Suprapubic skin (tissue), 4 donors: ENCODE measurements at regions not wholly inside any gene's neighbourhood (a gene's known extent, or its start where the extent isn't known, plus 50 kb on each side); places are given as distances from the start of the nearest gene placed in this dataset.

Experiments used
- DNase-seq, 2 donors: peaks; one replicate each; pipeline ENCODE4 v3.0.0-alpha.2; 2019; ENCODE audit warnings: low spot score in 2 of 2
- H3K27ac ChIP-seq: fragments of 200-600 bp; sonication (generic); one replicate; pipeline ENCODE4 v1.5.1; 2019
- H3K27me3 ChIP-seq: fragments of 200-600 bp; sonication (generic); one replicate; pipeline ENCODE4 v1.5.1; 2019
- H3K36me3 ChIP-seq: fragments of 200-600 bp; sonication (generic); one replicate; pipeline ENCODE4 v1.5.1; 2019
- H3K4me1 ChIP-seq: fragments of 200-600 bp; sonication (generic); one replicate; pipeline ENCODE4 v1.5.1; 2019
- H3K4me3 ChIP-seq: fragments of 200-600 bp; sonication (generic); one replicate; pipeline ENCODE4 v1.5.1; 2019; ENCODE audit warnings: mild to moderate bottlenecking
- H3K9me3 ChIP-seq: fragments of 200-600 bp; sonication (generic); one replicate; pipeline ENCODE4 v1.5.1; 2019
- CTCF ChIP-seq, 2 donors: fragments of 200-600 bp in 1 of 2; fragments of 450-650 bp in 1 of 2; sonication (generic) in 1 of 2; IDR thresholded peaks; one replicate each; pipeline ENCODE4 v1.5.1; 2016 to 2019; ENCODE audit warnings: antibody characterized with exemption in 2 of 2, mild to moderate bottlenecking in 1 of 2, moderate library complexity in 1 of 2
- EP300 ChIP-seq: sonication (generic); formaldehyde crosslinking; IDR thresholded peaks from one replicate; pipeline ENCODE4 v1.6.1; 2017; ENCODE audit warnings: antibody characterized with exemption
- POLR2A ChIP-seq, 2 donors: fragments of 450-650 bp; IDR thresholded peaks; one replicate each; pipeline ENCODE4 v1.6.1; 2017; ENCODE audit warnings: antibody characterized with exemption in 2 of 2, mild to moderate bottlenecking in 2 of 2, moderate library complexity in 2 of 2
- POLR2AphosphoS5 ChIP-seq, 3 donors: sonication (generic); formaldehyde crosslinking; IDR thresholded peaks; one replicate each; pipeline ENCODE4 v1.6.1; 2017; ENCODE audit warnings: antibody characterized with exemption in 3 of 3
- WGBS: methylation state at CpG from one replicate; pipeline ENCODE4 v1.1.5; 2018; 5-methylcytosine and 5-hydroxymethylcytosine counted together

GRCh38 chr14:73784988-73785313 lies 66.7 kb upstream of the PTGR2 start:
- H3K27ac ChIP-seq: peak overlapping the region; percentile 99
- no peaks in the 10 kb centered on the region for H3K27me3 ChIP-seq
- 39% methylated on average over 4 of the region's 4 CpGs for WGBS
- peaks cover 63% of the 10 kb centered on the region for H3K4me1 ChIP-seq
- TF ChIP-seq CTCF (IDR thresholded peaks at IDR 0.05) (no peak), POLR2AphosphoS5 (IDR thresholded peaks at IDR 0.05) (no peak), POLR2A (IDR thresholded peaks at IDR 0.05) (no peak), EP300 (no peak)
- H3K9me3 ChIP-seq: no peaks in the 10 kb centered on the region
- H3K4me3 ChIP-seq: peak overlapping the region; percentile 88
- H3K36me3 ChIP-seq: no peaks in the 10 kb centered on the region
- DNase-seq: no peak

GRCh38 chr14:73784181-73784987 lies 67.2 kb upstream of the PTGR2 start:
- peaks cover 58% of the 10 kb centered on the region for H3K4me1 ChIP-seq
- no peaks in the 10 kb centered on the region for H3K36me3 ChIP-seq
- WGBS: 37% methylated on average over 7 of the region's 8 CpGs
- no peak for TF ChIP-seq EP300
- peak in 1 of 3 donors; percentile 71 for TF ChIP-seq POLR2AphosphoS5 (IDR thresholded peaks at IDR 0.05)
- no peak for TF ChIP-seq POLR2A (IDR thresholded peaks at IDR 0.05)
- TF ChIP-seq CTCF (IDR thresholded peaks at IDR 0.05): no peak
- peak overlapping the region; percentile 88 for H3K4me3 ChIP-seq
- no peaks in the 10 kb centered on the region for H3K9me3 ChIP-seq
- peak overlapping the region; percentile 99 for H3K27ac ChIP-seq
- peak in 1 of 2 donors; percentile 65 for DNase-seq
- H3K27me3 ChIP-seq: no peaks in the 10 kb centered on the region

GRCh38 chr14:73783107-73783727 lies 68.4 kb upstream of the PTGR2 start:
- Histone ChIP-seq H3K4me3 (no peak overlapping the region), H3K4me1 (peaks cover 51% of the 10 kb centered on the region)
- WGBS: 73% methylated on average over 10 of the region's 10 CpGs

GRCh38 chr14:73782623-73783022 lies 68.4 kb upstream of the PNMA1 start:
- Histone ChIP-seq H3K36me3 (no peaks in the 10 kb centered on the region), H3K4me1 (peaks cover 48% of the 10 kb centered on the region), H3K4me3 (no peak overlapping the region), H3K9me3 (no peaks in the 10 kb centered on the region), H3K27ac (peak overlapping the region; percentile 99), H3K27me3 (no peaks in the 10 kb centered on the region)
- 69% methylated on average over 2 of the region's 2 CpGs for WGBS
- peak in 1 of 2 donors; percentile 35 for DNase-seq
- TF ChIP-seq EP300 (no peak), CTCF (IDR thresholded peaks at IDR 0.05) (no peak), POLR2AphosphoS5 (IDR thresholded peaks at IDR 0.05) (no peak), POLR2A (IDR thresholded peaks at IDR 0.05) (no peak)

More at GRCh38 chr14:73783107-73783727, 68.4 kb upstream of the PTGR2 start:
- no peaks in the 10 kb centered on the region for H3K36me3 ChIP-seq
- no peak for TF ChIP-seq CTCF (IDR thresholded peaks at IDR 0.05)
- peak overlapping the region; percentile 99 for H3K27ac ChIP-seq
- peak in 1 of 2 donors; percentile 58 for DNase-seq
- H3K9me3 ChIP-seq: no peaks in the 10 kb centered on the region
- H3K27me3 ChIP-seq: no peaks in the 10 kb centered on the region

GRCh38 chr14:73780896-73781295 lies 66.7 kb upstream of the PNMA1 start:
- no peak for TF ChIP-seq CTCF (IDR thresholded peaks at IDR 0.05)
- no peak for TF ChIP-seq EP300
- no peak for TF ChIP-seq POLR2AphosphoS5 (IDR thresholded peaks at IDR 0.05)
- TF ChIP-seq POLR2A (IDR thresholded peaks at IDR 0.05): no peak
- 87% methylated on average over 3 of the region's 3 CpGs for WGBS
- H3K9me3 ChIP-seq: no peaks in the 10 kb centered on the region
- no peak overlapping the region for H3K27ac ChIP-seq
- DNase-seq: no peak
- H3K27me3 ChIP-seq: no peaks in the 10 kb centered on the region
- peaks cover 49% of the 10 kb centered on the region for H3K4me1 ChIP-seq
- H3K36me3 ChIP-seq: no peaks in the 10 kb centered on the region
- no peak overlapping the region for H3K4me3 ChIP-seq
